Liver (tissue), 8 donors: ENCODE measurements at regions not wholly inside any gene's neighbourhood (a gene's known extent, or its start where the extent isn't known, plus 50 kb on each side); places are given as distances from the start of the nearest gene placed in this dataset.

Experiments
- DNase-seq: peaks from one replicate; pipeline ENCODE4 v3.0.0-alpha.2; 2017; ENCODE audit warnings: low spot score
- H3K27ac ChIP-seq, 2 donors: one replicate each; pipeline ENCODE4 v1.7.0; 2013; ENCODE audit warnings: inconsistent platforms in 2 of 2, low read length in 2 of 2, control low read depth in 1 of 2, low read depth in 1 of 2, mild to moderate bottlenecking in 1 of 2
- H3K27me3 ChIP-seq, 4 donors: one replicate each; pipeline versions ENCODE4 v1.6.1 to v1.7.0; 2013; ENCODE audit warnings: low read length in 3 of 4, inconsistent platforms in 1 of 4, mild to moderate bottlenecking in 1 of 4, moderate library complexity in 1 of 4; ENCODE audit not compliant: control insufficient read depth in 4 of 4, insufficient read depth in 4 of 4
- H3K36me3 ChIP-seq, 4 donors: one replicate each; pipeline versions ENCODE4 v1.6.1 to v1.7.0; 2013; ENCODE audit warnings: low read length in 3 of 4, mild to moderate bottlenecking in 3 of 4, low read depth in 1 of 4, moderate library complexity in 1 of 4; ENCODE audit not compliant: control insufficient read depth in 4 of 4, insufficient read depth in 3 of 4
- H3K4me1 ChIP-seq, 4 donors: one replicate each; pipeline versions ENCODE4 v1.6.1 to v1.7.0; 2013; ENCODE audit warnings: low read length in 3 of 4, mild to moderate bottlenecking in 3 of 4, moderate library complexity in 1 of 4; ENCODE audit not compliant: control insufficient read depth in 4 of 4, insufficient read depth in 4 of 4
- H3K4me3 ChIP-seq, 3 donors: one replicate each; pipeline versions ENCODE4 v1.6.1 to v1.7.0; 2013; ENCODE audit warnings: low read length in 3 of 3, control low read depth in 1 of 3, low read depth in 1 of 3, mild to moderate bottlenecking in 1 of 3
- H3K9ac ChIP-seq, 2 donors: one replicate each; pipeline ENCODE4 v1.7.0; 2013; ENCODE audit warnings: low read length in 2 of 2, mild to moderate bottlenecking in 2 of 2, moderate library complexity in 2 of 2, control low read depth in 1 of 2, low read depth in 1 of 2
- H3K9me3 ChIP-seq, 4 donors: one replicate each; pipeline versions ENCODE4 v1.6.1 to v1.7.0; 2013; ENCODE audit warnings: low read length in 3 of 4; ENCODE audit not compliant: control insufficient read depth in 4 of 4
- EGR1 ChIP-seq, 2 donors: IDR thresholded peaks; 2 replicates each; pipeline ENCODE4 v1.6.1; 2016 to 2018; ENCODE audit warnings: antibody characterized with exemption in 2 of 2, low read depth in 2 of 2
- FOXA1 ChIP-seq: IDR thresholded peaks from 2 replicates; pipeline ENCODE4 v1.6.1; 2016; ENCODE audit warnings: antibody characterized with exemption
- FOXA2 ChIP-seq: IDR thresholded peaks from 2 replicates; pipeline ENCODE4 v1.6.1; 2016; ENCODE audit warnings: antibody characterized with exemption
- GABPA ChIP-seq, 2 donors: IDR thresholded peaks in 1 of 2; conservative IDR thresholded peaks in 1 of 2; 2 replicates each; pipeline ENCODE4 v1.6.1; 2016; ENCODE audit warnings: antibody characterized with exemption in 2 of 2, mild to moderate bottlenecking in 1 of 2, moderate library complexity in 1 of 2
- HNF4G ChIP-seq: IDR thresholded peaks from 2 replicates; pipeline ENCODE4 v1.6.1; 2016; ENCODE audit warnings: antibody characterized with exemption
- JUND ChIP-seq, 2 donors: IDR thresholded peaks; 2 replicates each; pipeline ENCODE4 v1.6.1; 2016; ENCODE audit warnings: antibody characterized with exemption in 2 of 2
- NR2F2 ChIP-seq: IDR thresholded peaks from 2 replicates; pipeline ENCODE4 v1.6.1; 2016; ENCODE audit warnings: antibody characterized with exemption
- SP1 ChIP-seq: IDR thresholded peaks from 2 replicates; pipeline ENCODE4 v1.6.1; 2018; ENCODE audit warnings: antibody characterized with exemption, mild to moderate bottlenecking
- TAF1 ChIP-seq: conservative IDR thresholded peaks from 2 replicates; pipeline ENCODE4 v1.6.1; 2016; ENCODE audit warnings: antibody characterized with exemption, mild to moderate bottlenecking
- YY1 ChIP-seq: IDR thresholded peaks from 2 replicates; pipeline ENCODE4 v1.6.1; 2016; ENCODE audit warnings: antibody characterized with exemption, mild to moderate bottlenecking
- WGBS: extraction: QIAGEN DNeasy Blood & Tissue Kit; methylation state at CpG from one replicate; pipeline ENCODE4 v1.1.7; 2013; 5-methylcytosine and 5-hydroxymethylcytosine counted together
- TF ChIP-seq, protein P1 (sequence below): fragments of 150-350 bp; IDR thresholded peaks from 2 replicates; pipeline ENCODE4 v1.5.1; 2017; ENCODE audit warnings: improper control_type of control experiment, low read depth, low read length; ENCODE audit not compliant: missing input control
- TF ChIP-seq, protein P2 (sequence below): IDR thresholded peaks from 2 replicates; pipeline ENCODE4 v1.6.1; 2016; ENCODE audit warnings: antibody characterized with exemption, mild to moderate bottlenecking
- TF ChIP-seq, protein P3 (sequence below): IDR thresholded peaks from 2 replicates; pipeline ENCODE4 v1.6.1; 2016; ENCODE audit warnings: antibody characterized with exemption
- donor health status: healthy.
- donor health status: healthy.
- donor health status: healthy.
- donor health status: healthy.
- donor health status: healthy.

DNA sequence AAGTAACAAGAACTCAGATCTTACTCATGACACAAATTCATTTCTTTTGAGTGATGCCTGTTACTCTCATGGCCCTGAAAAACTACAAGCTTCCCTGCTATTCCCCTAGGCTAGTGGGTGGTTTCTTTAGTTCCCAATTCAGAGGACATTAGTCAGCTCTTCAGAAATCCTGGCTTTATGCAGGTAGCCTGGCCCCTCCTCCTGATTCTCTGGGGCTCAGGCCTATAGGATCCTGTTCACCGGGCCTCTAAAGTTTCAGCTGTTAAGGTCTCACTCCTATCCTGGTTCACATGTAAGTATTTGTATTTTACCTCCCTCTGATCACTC is 87.3 kb upstream of the IRX5 start (continued):
- TF ChIP-seq, protein P1, sequence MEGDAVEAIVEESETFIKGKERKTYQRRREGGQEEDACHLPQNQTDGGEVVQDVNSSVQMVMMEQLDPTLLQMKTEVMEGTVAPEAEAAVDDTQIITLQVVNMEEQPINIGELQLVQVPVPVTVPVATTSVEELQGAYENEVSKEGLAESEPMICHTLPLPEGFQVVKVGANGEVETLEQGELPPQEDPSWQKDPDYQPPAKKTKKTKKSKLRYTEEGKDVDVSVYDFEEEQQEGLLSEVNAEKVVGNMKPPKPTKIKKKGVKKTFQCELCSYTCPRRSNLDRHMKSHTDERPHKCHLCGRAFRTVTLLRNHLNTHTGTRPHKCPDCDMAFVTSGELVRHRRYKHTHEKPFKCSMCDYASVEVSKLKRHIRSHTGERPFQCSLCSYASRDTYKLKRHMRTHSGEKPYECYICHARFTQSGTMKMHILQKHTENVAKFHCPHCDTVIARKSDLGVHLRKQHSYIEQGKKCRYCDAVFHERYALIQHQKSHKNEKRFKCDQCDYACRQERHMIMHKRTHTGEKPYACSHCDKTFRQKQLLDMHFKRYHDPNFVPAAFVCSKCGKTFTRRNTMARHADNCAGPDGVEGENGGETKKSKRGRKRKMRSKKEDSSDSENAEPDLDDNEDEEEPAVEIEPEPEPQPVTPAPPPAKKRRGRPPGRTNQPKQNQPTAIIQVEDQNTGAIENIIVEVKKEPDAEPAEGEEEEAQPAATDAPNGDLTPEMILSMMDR = no peak
- TF ChIP-seq FOXA1 (no peak), GABPA (IDR thresholded peaks at IDR 0.05 in 1 of 2, conservative IDR thresholded peaks at IDR 0.05 in 1 of 2) (no peak), JUND (IDR thresholded peaks at IDR 0.05) (no peak), TAF1 (no peak)

DNA sequence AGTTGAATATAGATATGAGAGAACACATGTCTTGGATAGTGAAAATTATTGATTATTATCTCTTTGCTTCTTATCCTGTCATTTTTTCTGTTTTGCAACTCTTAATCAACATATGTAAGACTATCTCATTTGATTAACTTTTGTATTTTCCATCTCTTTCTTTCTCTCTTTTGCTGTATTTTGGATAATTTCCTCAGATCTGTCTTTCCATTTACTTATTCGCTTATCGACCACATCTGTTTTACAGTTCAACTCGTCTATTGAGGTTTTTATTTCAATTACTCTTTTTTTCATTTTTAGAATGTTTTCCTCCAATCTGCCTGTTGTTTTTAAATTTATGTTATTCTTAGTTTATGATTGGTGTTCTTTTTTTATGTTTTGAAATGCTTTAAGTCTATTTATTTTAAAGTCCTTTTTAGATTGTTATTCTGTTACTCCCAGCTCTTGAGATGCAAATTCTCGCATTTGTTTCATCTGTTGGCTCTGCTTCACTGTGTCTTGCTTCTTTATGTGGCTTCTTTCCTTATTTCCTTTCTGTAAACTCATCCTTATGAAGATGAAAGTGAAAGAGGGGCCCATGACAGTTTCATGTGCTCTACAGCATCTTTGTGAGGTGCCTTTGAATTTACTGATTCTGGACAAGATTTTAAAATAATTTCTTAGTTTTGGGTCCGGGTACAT is 87.8 kb upstream of the IRX5 start:
- Histone ChIP-seq H3K9ac (no peak overlapping the region), H3K4me1 (no peaks in the 10 kb centered on the region), H3K27me3 (no peaks in the 10 kb centered on the region), H3K4me3 (no peak overlapping the region), H3K27ac (no peak overlapping the region), H3K9me3 (no peaks in the 10 kb centered on the region), H3K36me3 (no peaks in the 10 kb centered on the region)
- WGBS = 88% methylated on average over 5 of the region's 5 CpGs
- TF ChIP-seq FOXA2 (no peak), EGR1 (IDR thresholded peaks at IDR 0.05; ENCODE audit: low read depth in 2 of 2) (no peak), NR2F2 (no peak), YY1 (no peak), FOXA1 (no peak), HNF4G (no peak), SP1 (no peak)
- TF ChIP-seq, protein P2, sequence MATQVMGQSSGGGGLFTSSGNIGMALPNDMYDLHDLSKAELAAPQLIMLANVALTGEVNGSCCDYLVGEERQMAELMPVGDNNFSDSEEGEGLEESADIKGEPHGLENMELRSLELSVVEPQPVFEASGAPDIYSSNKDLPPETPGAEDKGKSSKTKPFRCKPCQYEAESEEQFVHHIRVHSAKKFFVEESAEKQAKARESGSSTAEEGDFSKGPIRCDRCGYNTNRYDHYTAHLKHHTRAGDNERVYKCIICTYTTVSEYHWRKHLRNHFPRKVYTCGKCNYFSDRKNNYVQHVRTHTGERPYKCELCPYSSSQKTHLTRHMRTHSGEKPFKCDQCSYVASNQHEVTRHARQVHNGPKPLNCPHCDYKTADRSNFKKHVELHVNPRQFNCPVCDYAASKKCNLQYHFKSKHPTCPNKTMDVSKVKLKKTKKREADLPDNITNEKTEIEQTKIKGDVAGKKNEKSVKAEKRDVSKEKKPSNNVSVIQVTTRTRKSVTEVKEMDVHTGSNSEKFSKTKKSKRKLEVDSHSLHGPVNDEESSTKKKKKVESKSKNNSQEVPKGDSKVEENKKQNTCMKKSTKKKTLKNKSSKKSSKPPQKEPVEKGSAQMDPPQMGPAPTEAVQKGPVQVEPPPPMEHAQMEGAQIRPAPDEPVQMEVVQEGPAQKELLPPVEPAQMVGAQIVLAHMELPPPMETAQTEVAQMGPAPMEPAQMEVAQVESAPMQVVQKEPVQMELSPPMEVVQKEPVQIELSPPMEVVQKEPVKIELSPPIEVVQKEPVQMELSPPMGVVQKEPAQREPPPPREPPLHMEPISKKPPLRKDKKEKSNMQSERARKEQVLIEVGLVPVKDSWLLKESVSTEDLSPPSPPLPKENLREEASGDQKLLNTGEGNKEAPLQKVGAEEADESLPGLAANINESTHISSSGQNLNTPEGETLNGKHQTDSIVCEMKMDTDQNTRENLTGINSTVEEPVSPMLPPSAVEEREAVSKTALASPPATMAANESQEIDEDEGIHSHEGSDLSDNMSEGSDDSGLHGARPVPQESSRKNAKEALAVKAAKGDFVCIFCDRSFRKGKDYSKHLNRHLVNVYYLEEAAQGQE = no peak
- TF ChIP-seq, protein P1 = no peak
- TF ChIP-seq, protein P3, sequence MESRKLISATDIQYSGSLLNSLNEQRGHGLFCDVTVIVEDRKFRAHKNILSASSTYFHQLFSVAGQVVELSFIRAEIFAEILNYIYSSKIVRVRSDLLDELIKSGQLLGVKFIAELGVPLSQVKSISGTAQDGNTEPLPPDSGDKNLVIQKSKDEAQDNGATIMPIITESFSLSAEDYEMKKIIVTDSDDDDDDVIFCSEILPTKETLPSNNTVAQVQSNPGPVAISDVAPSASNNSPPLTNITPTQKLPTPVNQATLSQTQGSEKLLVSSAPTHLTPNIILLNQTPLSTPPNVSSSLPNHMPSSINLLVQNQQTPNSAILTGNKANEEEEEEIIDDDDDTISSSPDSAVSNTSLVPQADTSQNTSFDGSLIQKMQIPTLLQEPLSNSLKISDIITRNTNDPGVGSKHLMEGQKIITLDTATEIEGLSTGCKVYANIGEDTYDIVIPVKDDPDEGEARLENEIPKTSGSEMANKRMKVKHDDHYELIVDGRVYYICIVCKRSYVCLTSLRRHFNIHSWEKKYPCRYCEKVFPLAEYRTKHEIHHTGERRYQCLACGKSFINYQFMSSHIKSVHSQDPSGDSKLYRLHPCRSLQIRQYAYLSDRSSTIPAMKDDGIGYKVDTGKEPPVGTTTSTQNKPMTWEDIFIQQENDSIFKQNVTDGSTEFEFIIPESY = no peak
- DNase-seq = no peak
